Dendritic cell treated with granulocyte-macrophage colony-stimulating factor and Interleukin-4, amounts not matched to agents 40 ng/mL and 50 ng/mL, for 4 days (primary cell): ENCODE measurements at regions not wholly inside any gene's neighbourhood (a gene's known extent, or its start where the extent isn't known, plus 50 kb on each side); places are given as distances from the start of the nearest gene placed in this dataset.
"Not testable (repeated sequence)": the region's sequence is repeated elsewhere in the genome, so short reads cannot be mapped to it uniquely, and the experiment has no call there.

Experiments used
- H3K27ac Mint-ChIP-seq: one replicate; pipeline ENCODE4 v1.8.0; 2022; ENCODE audit warnings: mild to moderate bottlenecking, mixed read lengths
- H3K27me3 Mint-ChIP-seq: one replicate; pipeline ENCODE4 v1.8.0; 2022; ENCODE audit warnings: mild to moderate bottlenecking, mixed read lengths
- H3K36me3 Mint-ChIP-seq: one replicate; pipeline ENCODE4 v1.8.0; 2022; ENCODE audit warnings: low read depth, mixed read lengths
- H3K4me1 Mint-ChIP-seq: one replicate; pipeline ENCODE4 v1.8.0; 2022; ENCODE audit warnings: low read depth, mixed read lengths
- H3K4me3 Mint-ChIP-seq: one replicate; pipeline ENCODE4 v1.8.0; 2022; ENCODE audit warnings: mild to moderate bottlenecking, moderate library complexity, mixed read lengths
- H3K9me3 Mint-ChIP-seq: one replicate; pipeline ENCODE4 v1.8.0; 2022; ENCODE audit warnings: mixed read lengths
- intact Hi-C: fragments of 100-400 bp; cut with micrococcal nuclease; formaldehyde crosslinking; loops from one replicate; pipeline ENCODE4 v1.15.0; 2022

- Mint-ChIP-seq H3K36me3 (no peaks in the 10 kb centered on the region), H3K9me3 (peaks cover 23% of the 10 kb centered on the region), H3K27ac (no peak overlapping the region), H3K4me3 (no peak overlapping the region), H3K27me3 (no peaks in the 10 kb centered on the region), H3K4me1 (no peaks in the 10 kb centered on the region)
- intact Hi-C loops, result no loop called here
These were observed 220.6 kb upstream of the SEMA6A start for GRCh38 chr5:116795189-116795588.

GRCh38 chr5:116789522-116789921 lies 214.9 kb upstream of the SEMA6A start:
- intact Hi-C loops, result no loop called here
- Mint-ChIP-seq H3K36me3 (no peaks in the 10 kb centered on the region), H3K4me3 (no peak overlapping the region), H3K27ac (no peak overlapping the region), H3K9me3 (peaks cover 24% of the 10 kb centered on the region), H3K4me1 (no peaks in the 10 kb centered on the region), H3K27me3 (no peaks in the 10 kb centered on the region)

- Mint-ChIP-seq H3K9me3 (peaks cover 30% of the 10 kb centered on the region), H3K4me3 (no peak overlapping the region), H3K27ac (no peak overlapping the region), H3K4me1 (no peaks in the 10 kb centered on the region), H3K27me3 (no peaks in the 10 kb centered on the region), H3K36me3 (no peaks in the 10 kb centered on the region)
- intact Hi-C loops, result no loop called here
These were observed 214.3 kb upstream of the SEMA6A start for GRCh38 chr5:116788851-116789403.

- Mint-ChIP-seq H3K4me1 (no peaks in the 10 kb centered on the region), H3K27ac (no peak overlapping the region), H3K36me3 (no peaks in the 10 kb centered on the region), H3K27me3 (no peaks in the 10 kb centered on the region), H3K4me3 (no peak overlapping the region), H3K9me3 (peaks cover 42% of the 10 kb centered on the region)
- intact Hi-C loops, result no loop called here
These were observed 212.9 kb upstream of the SEMA6A start for GRCh38 chr5:116787570-116787969.

- no peak overlapping the region for H3K27ac Mint-ChIP-seq
- H3K9me3 Mint-ChIP-seq, result peaks cover 49% of the 10 kb centered on the region
- no peaks in the 10 kb centered on the region for H3K36me3 Mint-ChIP-seq
- H3K4me3 Mint-ChIP-seq, result no peak overlapping the region
- H3K27me3 Mint-ChIP-seq, result no peaks in the 10 kb centered on the region
- intact Hi-C loops, result no loop called here
- no peaks in the 10 kb centered on the region for H3K4me1 Mint-ChIP-seq
These were observed 210.5 kb upstream of the SEMA6A start for GRCh38 chr5:116785106-116785505.

- H3K36me3 Mint-ChIP-seq, result no peaks in the 10 kb centered on the region
- H3K27ac Mint-ChIP-seq, result no peak overlapping the region
- no peaks in the 10 kb centered on the region for H3K4me1 Mint-ChIP-seq
- intact Hi-C loops, result no loop called here
- H3K27me3 Mint-ChIP-seq, result no peaks in the 10 kb centered on the region
- H3K9me3 Mint-ChIP-seq, result peaks cover 28% of the 10 kb centered on the region
- H3K4me3 Mint-ChIP-seq, result no peak overlapping the region
These were observed 205.2 kb upstream of the SEMA6A start for GRCh38 chr5:116779846-116780245.

GRCh38 chr5:116778651-116779280 lies 204.1 kb upstream of the SEMA6A start:
- Mint-ChIP-seq H3K4me1 (no peaks in the 10 kb centered on the region), H3K27ac (no peak overlapping the region), H3K27me3 (no peaks in the 10 kb centered on the region), H3K4me3 (no peak overlapping the region), H3K36me3 (no peaks in the 10 kb centered on the region), H3K9me3 (peaks cover 17% of the 10 kb centered on the region)
- intact Hi-C loops, result no loop called here

- Mint-ChIP-seq H3K9me3 (peaks cover 10% of the 10 kb centered on the region), H3K27me3 (no peaks in the 10 kb centered on the region), H3K4me3 (no peak overlapping the region), H3K36me3 (no peaks in the 10 kb centered on the region), H3K27ac (no peak overlapping the region), H3K4me1 (no peaks in the 10 kb centered on the region)
- intact Hi-C loops, result no loop called here
These were observed 203.4 kb upstream of the SEMA6A start for GRCh38 chr5:116778032-116778431.

GRCh38 chr5:116773926-116774325 lies 199.3 kb upstream of the SEMA6A start:
- intact Hi-C loops, result no loop called here
- Mint-ChIP-seq H3K27me3 (no peaks in the 10 kb centered on the region), H3K4me3 (no peak overlapping the region), H3K36me3 (no peaks in the 10 kb centered on the region), H3K4me1 (no peaks in the 10 kb centered on the region), H3K27ac (no peak overlapping the region), H3K9me3 (no peaks in the 10 kb centered on the region)

GRCh38 chr5:116772806-116773205 lies 198.2 kb upstream of the SEMA6A start:
- no peak overlapping the region for H3K27ac Mint-ChIP-seq
- H3K4me3 Mint-ChIP-seq, result no peak overlapping the region
- intact Hi-C loops, result no loop called here
- no peaks in the 10 kb centered on the region for H3K27me3 Mint-ChIP-seq
- no peaks in the 10 kb centered on the region for H3K36me3 Mint-ChIP-seq
- H3K9me3 Mint-ChIP-seq, result no peaks in the 10 kb centered on the region
- H3K4me1 Mint-ChIP-seq, result no peaks in the 10 kb centered on the region

- Mint-ChIP-seq H3K27ac (no peak overlapping the region), H3K27me3 (no peaks in the 10 kb centered on the region), H3K36me3 (no peaks in the 10 kb centered on the region), H3K4me1 (no peaks in the 10 kb centered on the region), H3K4me3 (no peak overlapping the region), H3K9me3 (no peaks in the 10 kb centered on the region)
- intact Hi-C loops, result no loop called here
These were observed 197.5 kb upstream of the SEMA6A start for GRCh38 chr5:116772152-116772501.

- H3K36me3 Mint-ChIP-seq, result no peaks in the 10 kb centered on the region
- H3K9me3 Mint-ChIP-seq, result no peaks in the 10 kb centered on the region
- no peaks in the 10 kb centered on the region for H3K4me1 Mint-ChIP-seq
- H3K27me3 Mint-ChIP-seq, result no peaks in the 10 kb centered on the region
- intact Hi-C loops, result no loop called here
- no peak overlapping the region for H3K27ac Mint-ChIP-seq
- H3K4me3 Mint-ChIP-seq, result no peak overlapping the region
These were observed 197.0 kb upstream of the SEMA6A start for GRCh38 chr5:116771466-116772151.

GRCh38 chr5:116769953-116770352 lies 195.3 kb upstream of the SEMA6A start:
- intact Hi-C loops, H3K27me3 Mint-ChIP-seq, H3K27ac Mint-ChIP-seq, H3K9me3 Mint-ChIP-seq, H3K36me3 Mint-ChIP-seq, H3K4me1 Mint-ChIP-seq, H3K4me3 Mint-ChIP-seq: not testable (repeated sequence)

GRCh38 chr5:116769470-116769869 lies 194.8 kb upstream of the SEMA6A start:
- no peaks in the 10 kb centered on the region for H3K36me3 Mint-ChIP-seq
- intact Hi-C loops, result no loop called here
- no peak overlapping the region for H3K27ac Mint-ChIP-seq
- H3K9me3 Mint-ChIP-seq, result no peaks in the 10 kb centered on the region
- H3K27me3 Mint-ChIP-seq, result no peaks in the 10 kb centered on the region
- no peak overlapping the region for H3K4me3 Mint-ChIP-seq
- no peaks in the 10 kb centered on the region for H3K4me1 Mint-ChIP-seq

- no peak overlapping the region for H3K27ac Mint-ChIP-seq
- no peaks in the 10 kb centered on the region for H3K9me3 Mint-ChIP-seq
- no peaks in the 10 kb centered on the region for H3K36me3 Mint-ChIP-seq
- no peaks in the 10 kb centered on the region for H3K27me3 Mint-ChIP-seq
- no peak overlapping the region for H3K4me3 Mint-ChIP-seq
- H3K4me1 Mint-ChIP-seq, result no peaks in the 10 kb centered on the region
- intact Hi-C loops, result no loop called here
These were observed 191.9 kb upstream of the SEMA6A start for GRCh38 chr5:116766470-116766947.
